GM19372 (cell line): ENCODE measurements at regions not wholly inside any gene's neighbourhood (a gene's known extent, or its start where the extent isn't known, plus 50 kb on each side); places are given as distances from the start of the nearest gene placed in this dataset.

Experiments
- ATAC-seq: cut with Tn5 transposase; IDR thresholded peaks from one replicate; pipeline ENCODE4 v1.9.1; 2021; ENCODE audit warnings: mild to moderate bottlenecking, low read depth, moderate library complexity; ENCODE audit not compliant: unreplicated experiment

DNA sequence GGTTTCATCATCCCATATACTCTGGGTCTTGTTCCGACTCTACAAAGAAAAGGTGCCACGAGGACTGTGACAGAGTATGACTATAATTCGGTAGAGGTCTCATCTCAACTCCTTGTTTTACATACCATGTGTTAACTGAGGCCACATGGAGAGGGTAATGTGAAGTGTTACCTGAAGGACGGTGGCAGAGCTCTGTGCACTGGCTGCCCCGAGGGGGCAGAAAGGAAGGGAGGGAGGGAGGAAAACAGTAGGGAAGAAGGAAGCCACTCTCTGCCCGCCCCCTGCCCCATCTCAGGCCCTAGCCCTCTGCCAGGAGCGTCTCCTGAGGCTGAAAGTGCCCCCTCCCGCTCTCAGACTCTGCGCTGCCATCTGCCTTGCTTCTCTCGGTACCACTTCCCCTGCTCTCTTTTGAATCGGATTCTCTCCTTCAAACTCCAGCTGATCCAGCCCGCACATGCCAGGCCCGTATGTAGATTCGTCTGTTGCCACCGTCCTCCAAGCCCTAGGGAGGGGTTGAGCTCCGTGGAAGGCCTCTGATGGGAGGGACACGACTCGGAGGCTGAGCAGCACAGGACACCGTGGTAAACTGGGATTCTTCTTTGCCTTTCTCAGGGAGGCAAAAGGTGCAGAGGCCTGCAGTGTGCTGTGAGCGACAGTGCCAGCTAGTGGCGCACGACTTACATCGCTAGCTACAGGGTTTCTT is 70.5 kb upstream of the ATP10A start:
- peak; percentile 72 for ATAC-seq

DNA sequence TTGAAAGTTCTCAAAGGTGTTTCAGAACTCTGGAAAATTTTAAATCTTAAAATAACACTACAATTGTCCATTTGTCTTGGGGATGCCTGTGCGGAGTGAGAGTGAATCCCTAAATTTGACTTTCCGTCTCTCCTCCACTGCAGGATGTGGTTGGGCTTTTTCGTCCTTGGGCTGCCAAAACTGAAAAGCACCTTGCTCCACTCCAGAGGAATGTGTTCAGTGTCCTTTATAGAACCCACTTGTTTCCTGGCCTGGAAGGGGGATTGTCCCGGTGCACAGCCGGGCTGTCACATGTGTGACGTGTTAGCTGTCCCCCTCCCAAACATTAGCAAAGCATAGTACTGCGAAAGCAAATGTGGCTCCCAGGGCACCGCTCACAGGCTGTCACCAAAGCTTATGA is 69.6 kb upstream of the ATP10A start:
- no peak for ATAC-seq

DNA sequence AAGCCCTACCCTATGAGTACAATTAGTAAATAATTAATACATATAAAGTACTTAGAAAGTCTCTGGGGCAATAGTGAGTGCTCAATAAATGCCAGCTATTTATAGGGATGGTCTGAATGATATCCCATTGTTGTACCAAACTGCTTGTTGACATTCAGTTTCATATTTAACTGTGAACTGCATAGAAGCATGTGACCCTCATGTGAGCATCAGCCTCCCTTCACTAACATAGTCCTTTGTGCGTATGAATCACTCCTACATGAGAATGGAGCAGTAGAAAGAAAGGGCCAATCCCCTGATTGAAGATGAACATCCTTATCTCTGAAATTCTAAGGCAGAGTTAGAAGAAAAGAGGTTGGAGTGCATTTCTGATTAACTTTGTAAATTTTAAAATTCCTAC is 68.7 kb upstream of the ATP10A start:
- ATAC-seq, result no peak

DNA sequence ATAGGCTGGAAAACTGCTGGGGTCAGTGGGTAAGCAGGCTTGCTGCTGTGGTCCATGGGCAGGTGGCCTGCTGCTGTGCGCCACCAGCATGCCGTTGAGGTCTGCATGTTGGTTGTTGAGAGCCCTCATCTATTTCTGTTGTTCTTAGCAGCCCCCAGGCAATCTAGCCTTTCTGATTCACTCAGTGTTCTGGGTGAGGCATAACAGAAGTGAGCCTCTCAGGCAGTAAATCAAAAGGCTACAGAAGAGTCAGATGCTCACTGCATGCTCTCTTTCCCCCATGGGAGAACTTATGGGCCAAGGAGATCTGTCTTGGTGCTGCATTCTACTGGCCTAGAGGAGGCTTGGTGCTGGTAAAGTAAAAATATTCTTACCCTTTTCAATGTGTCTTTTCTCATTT is 67.8 kb upstream of the ATP10A start:
- no peak for ATAC-seq
